Adipocyte (in vitro differentiated cells): ENCODE measurements at regions not wholly inside any gene's neighbourhood (a gene's known extent, or its start where the extent isn't known, plus 50 kb on each side); places are given as distances from the start of the nearest gene placed in this dataset.

ENCODE experiments used
- DNase-seq: peaks from one replicate; pipeline ENCODE4 v3.0.0-alpha.2; 2015; ENCODE audit warnings: low read depth
- H3K27me3 ChIP-seq: replicated peaks from 2 replicates; pipeline ENCODE4 v1.7.0; 2013; ENCODE audit warnings: mild to moderate bottlenecking, low read length, moderate library complexity; ENCODE audit not compliant: control insufficient read depth, insufficient read depth
- H3K36me3 ChIP-seq: 2 replicates; pipeline ENCODE4 v1.7.0; 2013; ENCODE audit warnings: low read length, mild to moderate bottlenecking, moderate library complexity; ENCODE audit not compliant: control insufficient read depth, insufficient read depth, severe bottlenecking
- H3K4me1 ChIP-seq: 2 replicates; pipeline ENCODE4 v1.7.0; 2013; ENCODE audit warnings: mild to moderate bottlenecking, low read length, moderate library complexity; ENCODE audit not compliant: control insufficient read depth, insufficient read depth
- H3K4me3 ChIP-seq: 2 replicates; pipeline ENCODE4 v1.7.0; 2013; ENCODE audit warnings: mild to moderate bottlenecking, low read length, moderate library complexity
- H3K9ac ChIP-seq: 2 replicates; pipeline ENCODE4 v1.7.0; 2013; ENCODE audit warnings: mild to moderate bottlenecking, low read length, moderate library complexity
- H3K9me3 ChIP-seq: 2 replicates; pipeline ENCODE4 v1.7.0; 2013; ENCODE audit warnings: mild to moderate bottlenecking, low read length, moderate library complexity; ENCODE audit not compliant: control insufficient read depth

DNA sequence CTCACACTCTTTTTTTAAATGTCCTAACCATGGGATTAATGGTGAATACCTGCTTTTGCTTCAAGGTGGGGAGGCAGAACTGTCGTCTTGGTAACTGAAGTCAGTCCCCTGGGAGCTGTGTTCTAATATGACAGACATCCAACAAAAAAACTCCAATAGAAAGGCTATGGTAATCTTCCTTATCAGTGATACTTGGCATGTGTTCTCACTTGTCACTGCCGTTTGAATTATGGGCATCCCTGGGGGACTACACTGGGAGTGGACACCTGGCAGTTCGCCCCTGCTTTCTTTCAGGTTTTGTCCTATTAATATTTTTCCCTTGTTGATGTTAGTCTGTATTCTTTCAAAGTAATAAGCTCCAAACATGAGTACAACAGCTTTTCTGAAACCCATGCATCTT, 252.6 kb downstream of the SLITRK5 start:
- Histone ChIP-seq H3K27me3 (no peaks in the 10 kb centered on the region), H3K9me3 (peaks cover 9% of the 10 kb centered on the region), H3K36me3 (no peaks in the 10 kb centered on the region), H3K4me1 (no peaks in the 10 kb centered on the region), H3K4me3 (no peak overlapping the region), H3K9ac (no peak overlapping the region)
- DNase-seq = no peak

- Histone ChIP-seq H3K9me3 (peaks cover 9% of the 10 kb centered on the region), H3K4me3 (no peak overlapping the region), H3K9ac (no peak overlapping the region), H3K4me1 (no peaks in the 10 kb centered on the region), H3K27me3 (no peaks in the 10 kb centered on the region), H3K36me3 (no peaks in the 10 kb centered on the region)
- no peak for DNase-seq
These were observed 253.8 kb downstream of the SLITRK5 start for GRCh38 chr13:87925006-87925405.

DNA sequence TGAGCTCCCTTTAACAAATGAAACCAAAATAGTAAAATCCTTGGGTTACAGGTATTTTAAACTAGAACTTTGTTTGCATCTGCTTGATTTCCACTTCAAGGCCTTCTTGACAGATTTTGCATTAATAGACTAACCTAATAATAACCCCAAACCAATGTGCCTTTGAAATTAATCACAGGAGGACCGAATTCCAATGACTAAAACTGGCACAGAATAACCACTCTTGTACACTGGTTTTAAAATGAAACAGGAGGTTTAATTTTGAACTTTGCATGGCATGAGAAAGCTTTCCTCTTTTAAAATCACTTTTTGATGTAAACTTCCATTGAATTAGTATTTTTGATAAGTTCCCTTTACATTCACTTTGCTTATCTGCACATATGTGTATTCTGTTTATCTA, 269.6 kb downstream of the SLITRK5 start:
- Histone ChIP-seq H3K9me3 (no peaks in the 10 kb centered on the region), H3K9ac (no peak overlapping the region), H3K36me3 (no peaks in the 10 kb centered on the region), H3K4me3 (no peak overlapping the region), H3K4me1 (no peaks in the 10 kb centered on the region), H3K27me3 (no peaks in the 10 kb centered on the region)
- no peak for DNase-seq

DNA sequence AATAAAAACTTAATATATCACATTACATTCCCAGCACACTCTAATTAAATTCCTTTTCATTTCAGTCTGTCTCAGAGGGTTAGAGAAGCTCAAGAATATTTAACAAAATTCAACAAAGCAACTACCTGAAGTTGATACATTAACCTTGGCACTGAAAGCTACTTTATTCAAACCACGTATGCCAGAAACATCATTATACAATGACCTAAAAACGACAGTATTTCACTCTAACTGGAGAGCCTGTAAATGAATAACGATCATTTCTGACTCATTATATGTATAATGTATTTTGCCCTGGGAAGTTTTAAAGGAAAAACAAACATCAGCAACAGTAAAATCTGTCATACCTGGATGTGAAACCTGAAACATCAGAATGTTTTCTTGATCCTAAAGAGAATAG, 270.1 kb downstream of the SLITRK5 start:
- Histone ChIP-seq H3K27me3 (no peaks in the 10 kb centered on the region), H3K9me3 (no peaks in the 10 kb centered on the region)
- DNase-seq = no peak

DNA sequence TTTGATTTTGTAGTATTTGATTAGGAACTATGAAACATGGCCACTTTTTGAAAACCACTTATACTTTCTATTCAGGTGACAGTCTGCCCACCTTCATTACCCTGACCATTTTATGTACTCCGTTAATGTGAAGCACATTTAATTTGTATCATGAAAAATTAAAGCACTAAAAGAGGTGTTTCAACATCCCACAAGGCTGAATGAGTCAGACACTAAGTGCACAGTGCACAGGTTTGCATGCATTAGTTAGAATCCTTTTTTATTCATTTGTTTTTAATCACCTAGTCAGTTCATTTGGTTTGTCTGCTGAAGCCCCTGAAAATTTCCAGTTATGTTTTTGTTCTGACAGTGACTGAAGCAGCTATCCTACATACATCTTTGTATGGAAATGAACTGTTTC, 271.0 kb downstream of the SLITRK5 start:
- no peak for DNase-seq
- no peaks in the 10 kb centered on the region for H3K4me1 ChIP-seq
- H3K36me3 ChIP-seq = no peaks in the 10 kb centered on the region
- H3K9me3 ChIP-seq = no peaks in the 10 kb centered on the region
- no peak overlapping the region for H3K9ac ChIP-seq
- no peak overlapping the region for H3K4me3 ChIP-seq
- no peaks in the 10 kb centered on the region for H3K27me3 ChIP-seq

More for the DNA sequence above, 270.1 kb downstream of the SLITRK5 start:
- Histone ChIP-seq H3K4me3 (no peak overlapping the region), H3K4me1 (no peaks in the 10 kb centered on the region), H3K9ac (no peak overlapping the region), H3K36me3 (no peaks in the 10 kb centered on the region)

DNA sequence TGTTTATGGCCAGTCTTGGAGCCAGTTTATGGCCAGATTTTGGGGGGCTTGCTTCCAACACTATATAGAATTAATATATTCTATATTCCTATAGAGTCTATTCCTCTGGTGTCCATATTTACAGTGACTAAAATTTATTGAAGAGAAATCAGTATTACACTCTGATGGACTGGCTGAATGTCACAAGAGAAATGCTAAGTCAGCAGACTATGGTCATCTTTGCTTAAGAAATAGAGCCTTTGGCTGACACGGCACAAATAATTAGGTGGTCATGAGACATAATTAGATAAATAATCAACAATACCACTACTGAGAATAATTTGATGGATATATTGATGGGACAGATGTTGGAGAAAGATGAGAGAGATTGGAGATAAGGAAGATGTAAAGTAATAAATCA, 272.9 kb downstream of the SLITRK5 start:
- no peaks in the 10 kb centered on the region for H3K27me3 ChIP-seq
- H3K36me3 ChIP-seq = no peaks in the 10 kb centered on the region
- no peak for DNase-seq
- no peaks in the 10 kb centered on the region for H3K9me3 ChIP-seq
- no peak overlapping the region for H3K9ac ChIP-seq
- no peaks in the 10 kb centered on the region for H3K4me1 ChIP-seq
- H3K4me3 ChIP-seq = no peak overlapping the region

GRCh38 chr13:87952377-87952776, 281.2 kb downstream of the SLITRK5 start:
- no peak for DNase-seq
- Histone ChIP-seq H3K27me3 (no peaks in the 10 kb centered on the region), H3K9me3 (no peaks in the 10 kb centered on the region), H3K9ac (no peak overlapping the region), H3K4me1 (no peaks in the 10 kb centered on the region), H3K36me3 (no peaks in the 10 kb centered on the region), H3K4me3 (no peak overlapping the region)

GRCh38 chr13:87953381-87953780, 282.2 kb downstream of the SLITRK5 start:
- Histone ChIP-seq H3K4me1 (no peaks in the 10 kb centered on the region), H3K27me3 (no peaks in the 10 kb centered on the region), H3K9me3 (no peaks in the 10 kb centered on the region), H3K9ac (no peak overlapping the region), H3K4me3 (no peak overlapping the region), H3K36me3 (no peaks in the 10 kb centered on the region)
- no peak for DNase-seq

GRCh38 chr13:87954091-87954490, 282.9 kb downstream of the SLITRK5 start:
- no peak for DNase-seq
- Histone ChIP-seq H3K4me1 (no peaks in the 10 kb centered on the region), H3K27me3 (no peaks in the 10 kb centered on the region), H3K9ac (no peak overlapping the region), H3K36me3 (no peaks in the 10 kb centered on the region), H3K4me3 (no peak overlapping the region), H3K9me3 (no peaks in the 10 kb centered on the region)

DNA sequence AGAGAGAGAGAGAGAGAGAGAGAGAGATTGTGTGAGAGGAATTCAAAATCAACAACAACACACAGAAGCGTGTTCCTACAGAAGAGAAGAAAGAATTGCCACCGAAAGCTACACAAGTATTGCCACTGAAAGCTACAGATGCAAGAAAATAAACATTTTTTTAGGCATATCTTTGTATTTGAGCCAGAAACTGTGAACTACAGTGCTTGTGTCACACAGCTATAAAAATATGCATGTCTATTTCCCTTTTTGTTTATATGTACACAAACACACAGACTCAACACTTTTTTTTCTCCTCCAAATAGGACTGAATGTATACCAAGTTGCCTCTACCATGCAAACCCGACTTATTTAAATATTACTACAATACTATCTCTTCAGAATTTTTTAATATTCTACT, 290.4 kb downstream of the SLITRK5 start:
- no peak for DNase-seq
- no peak overlapping the region for H3K9ac ChIP-seq
- H3K27me3 ChIP-seq = no peaks in the 10 kb centered on the region
- H3K9me3 ChIP-seq = no peaks in the 10 kb centered on the region
- H3K4me3 ChIP-seq = no peak overlapping the region
- no peaks in the 10 kb centered on the region for H3K36me3 ChIP-seq
- peaks cover 12% of the 10 kb centered on the region for H3K4me1 ChIP-seq

- no peak for DNase-seq
- Histone ChIP-seq H3K9ac (no peak overlapping the region), H3K4me1 (no peaks in the 10 kb centered on the region), H3K4me3 (no peak overlapping the region), H3K27me3 (no peaks in the 10 kb centered on the region), H3K36me3 (no peaks in the 10 kb centered on the region), H3K9me3 (no peaks in the 10 kb centered on the region)
These were observed 301.4 kb downstream of the SLITRK5 start for GRCh38 chr13:87972568-87972967.

DNA sequence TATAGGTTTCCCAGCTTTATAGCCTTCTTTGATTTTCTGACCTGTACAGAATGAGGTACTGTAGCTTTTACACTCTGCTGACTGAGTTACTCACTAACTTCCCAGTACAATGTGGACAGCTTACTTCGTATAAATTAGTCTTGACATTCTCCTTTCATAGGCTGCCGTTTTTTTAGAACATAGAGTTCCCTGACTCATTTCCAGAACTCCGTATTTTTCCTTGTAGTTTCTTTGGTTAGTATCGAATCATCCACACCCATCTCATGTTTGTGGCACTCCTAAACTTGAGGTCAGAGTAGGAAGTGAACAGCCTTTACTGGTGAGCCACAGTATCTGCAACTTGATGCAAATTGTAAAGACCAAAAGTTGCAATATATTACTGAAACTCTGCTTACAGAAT, 303.9 kb downstream of the SLITRK5 start:
- Histone ChIP-seq H3K9me3 (no peaks in the 10 kb centered on the region), H3K4me3 (no peak overlapping the region), H3K4me1 (no peaks in the 10 kb centered on the region), H3K9ac (no peak overlapping the region), H3K27me3 (no peaks in the 10 kb centered on the region), H3K36me3 (no peaks in the 10 kb centered on the region)
- DNase-seq = no peak
